ENCODE measurements at regions not wholly inside any gene's neighbourhood (a gene's known extent, or its start where the extent isn't known, plus 50 kb on each side); places are given as distances from the start of the nearest gene placed in this dataset.

GRCh38 chr4:30815685-30816084, 95.5 kb downstream of the PCDH7 start:
- no peaks in the 10 kb centered on the region for H3K9me3 Mint-ChIP-seq (ENCODE audit: unreplicated experiment)
- CTCF ChIA-PET: no interaction called here
- no peak for DNase-seq
- H3K36me3 Mint-ChIP-seq (ENCODE audit: insufficient read depth, unreplicated experiment): no peaks in the 10 kb centered on the region
- H3K4me1 Mint-ChIP-seq (ENCODE audit: low read depth, unreplicated experiment): no peaks in the 10 kb centered on the region
- Histone ChIP-seq H3K36me3 (ENCODE audit: control insufficient read depth, insufficient read depth, low read length) (no peaks in the 10 kb centered on the region), H3K27me3 (replicated peaks; ENCODE audit: control insufficient read depth, insufficient read depth, low read length) (no peaks in the 10 kb centered on the region), H3K4me1 (no peaks in the 10 kb centered on the region), H3K9me3 (no peaks in the 10 kb centered on the region), H3K4me3 (ENCODE audit: low read depth, low read length) (no peak overlapping the region)
- TF ChIP-seq, protein P1, sequence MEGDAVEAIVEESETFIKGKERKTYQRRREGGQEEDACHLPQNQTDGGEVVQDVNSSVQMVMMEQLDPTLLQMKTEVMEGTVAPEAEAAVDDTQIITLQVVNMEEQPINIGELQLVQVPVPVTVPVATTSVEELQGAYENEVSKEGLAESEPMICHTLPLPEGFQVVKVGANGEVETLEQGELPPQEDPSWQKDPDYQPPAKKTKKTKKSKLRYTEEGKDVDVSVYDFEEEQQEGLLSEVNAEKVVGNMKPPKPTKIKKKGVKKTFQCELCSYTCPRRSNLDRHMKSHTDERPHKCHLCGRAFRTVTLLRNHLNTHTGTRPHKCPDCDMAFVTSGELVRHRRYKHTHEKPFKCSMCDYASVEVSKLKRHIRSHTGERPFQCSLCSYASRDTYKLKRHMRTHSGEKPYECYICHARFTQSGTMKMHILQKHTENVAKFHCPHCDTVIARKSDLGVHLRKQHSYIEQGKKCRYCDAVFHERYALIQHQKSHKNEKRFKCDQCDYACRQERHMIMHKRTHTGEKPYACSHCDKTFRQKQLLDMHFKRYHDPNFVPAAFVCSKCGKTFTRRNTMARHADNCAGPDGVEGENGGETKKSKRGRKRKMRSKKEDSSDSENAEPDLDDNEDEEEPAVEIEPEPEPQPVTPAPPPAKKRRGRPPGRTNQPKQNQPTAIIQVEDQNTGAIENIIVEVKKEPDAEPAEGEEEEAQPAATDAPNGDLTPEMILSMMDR (IDR thresholded peaks at IDR 0.05; ENCODE audit: insufficient read depth in 1 of 2, low read depth in 1 of 2, low read length in 1 of 2, severe bottlenecking in 1 of 2, unreplicated experiment in 1 of 2): no peak
- POLR2A ChIA-PET: no interaction called here
- H3K4me3 Mint-ChIP-seq (ENCODE audit: unreplicated experiment): no peak overlapping the region
- H3K27me3 Mint-ChIP-seq (ENCODE audit: insufficient read depth, unreplicated experiment): no peaks in the 10 kb centered on the region
- BruUV-seq (replicated peaks): no TSS peak
- H3K27ac Mint-ChIP-seq (ENCODE audit: unreplicated experiment): no peak overlapping the region
- intact Hi-C loops (cut with micrococcal nuclease; ENCODE audit: unreplicated experiment): no loop called here

DNA sequence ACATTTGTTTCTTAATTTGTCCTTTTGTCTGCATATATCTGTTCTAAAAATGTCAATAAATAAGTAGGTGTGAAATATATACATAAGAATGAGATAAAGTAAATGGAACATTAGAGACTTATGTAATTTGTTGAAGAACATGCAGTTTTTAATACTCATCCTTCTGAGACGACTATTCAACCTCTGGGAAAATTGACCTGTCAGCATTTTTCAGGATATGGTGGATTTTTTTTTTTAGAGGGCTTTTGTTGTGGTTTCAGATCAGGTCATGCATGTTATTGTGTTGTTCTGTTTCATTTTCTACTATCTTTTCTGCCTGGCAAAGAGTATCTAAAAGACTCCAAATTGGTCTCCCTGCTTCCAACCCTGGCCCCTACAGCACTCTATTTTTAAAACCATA, 97.3 kb downstream of the PCDH7 start:
- Mint-ChIP-seq H3K27ac (ENCODE audit: unreplicated experiment) (no peak overlapping the region), H3K4me1 (ENCODE audit: low read depth, unreplicated experiment) (no peaks in the 10 kb centered on the region), H3K36me3 (ENCODE audit: insufficient read depth, unreplicated experiment) (no peaks in the 10 kb centered on the region), H3K27me3 (ENCODE audit: insufficient read depth, unreplicated experiment) (no peaks in the 10 kb centered on the region), H3K4me3 (ENCODE audit: unreplicated experiment) (no peak overlapping the region), H3K9me3 (ENCODE audit: unreplicated experiment) (no peaks in the 10 kb centered on the region)
- BruUV-seq (replicated peaks): no TSS peak
- no peaks in the 10 kb centered on the region for H3K4me1 ChIP-seq
- H3K36me3 ChIP-seq (ENCODE audit: control insufficient read depth, insufficient read depth, low read length): no peaks in the 10 kb centered on the region
- no peaks in the 10 kb centered on the region for H3K9me3 ChIP-seq
- no peaks in the 10 kb centered on the region for H3K27me3 ChIP-seq (replicated peaks; ENCODE audit: control insufficient read depth, insufficient read depth, low read length)
- DNase-seq: no peak
- intact Hi-C loops (cut with micrococcal nuclease; ENCODE audit: unreplicated experiment): no loop called here
- TF ChIP-seq, protein P1 (IDR thresholded peaks at IDR 0.05; ENCODE audit: insufficient read depth in 1 of 2, low read depth in 1 of 2, low read length in 1 of 2, severe bottlenecking in 1 of 2, unreplicated experiment in 1 of 2): no peak
- POLR2A ChIA-PET: no interaction called here
- CTCF ChIA-PET: no interaction called here
- no peak overlapping the region for H3K4me3 ChIP-seq (ENCODE audit: low read depth, low read length)

DNA sequence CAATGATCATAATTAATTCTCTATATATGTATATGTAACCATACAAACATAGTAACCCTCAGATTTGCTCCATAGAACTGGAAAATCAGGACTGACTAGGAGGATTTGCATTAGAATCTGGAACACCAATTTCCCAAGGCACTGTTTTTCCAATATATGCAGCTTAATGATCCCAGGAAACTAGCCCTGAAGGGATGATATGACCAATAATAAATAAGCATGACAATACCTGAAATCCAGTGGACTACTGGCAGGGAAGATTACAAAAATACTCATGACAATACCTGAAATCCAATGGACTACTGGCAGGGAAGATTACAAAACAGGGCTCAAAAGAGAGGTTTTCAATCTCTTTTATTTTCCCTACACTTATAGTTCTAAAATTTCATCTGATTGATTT, 98.4 kb downstream of the PCDH7 start:
- Mint-ChIP-seq H3K4me1 (ENCODE audit: low read depth, unreplicated experiment) (no peaks in the 10 kb centered on the region), H3K4me3 (ENCODE audit: unreplicated experiment) (no peak overlapping the region), H3K27me3 (ENCODE audit: insufficient read depth, unreplicated experiment) (no peaks in the 10 kb centered on the region), H3K9me3 (ENCODE audit: unreplicated experiment) (no peaks in the 10 kb centered on the region), H3K27ac (ENCODE audit: unreplicated experiment) (no peak overlapping the region), H3K36me3 (ENCODE audit: insufficient read depth, unreplicated experiment) (no peaks in the 10 kb centered on the region)
- intact Hi-C loops (cut with micrococcal nuclease; ENCODE audit: unreplicated experiment): no loop called here
- no TSS peak for BruUV-seq (replicated peaks)
- Histone ChIP-seq H3K4me1 (no peaks in the 10 kb centered on the region), H3K27me3 (replicated peaks; ENCODE audit: control insufficient read depth, insufficient read depth, low read length) (no peaks in the 10 kb centered on the region), H3K4me3 (ENCODE audit: low read depth, low read length) (no peak overlapping the region), H3K9me3 (no peaks in the 10 kb centered on the region), H3K36me3 (ENCODE audit: control insufficient read depth, insufficient read depth, low read length) (no peaks in the 10 kb centered on the region)
- DNase-seq: no peak
- CTCF ChIA-PET: no interaction called here
- TF ChIP-seq, protein P1 (IDR thresholded peaks at IDR 0.05; ENCODE audit: insufficient read depth in 1 of 2, low read depth in 1 of 2, low read length in 1 of 2, severe bottlenecking in 1 of 2, unreplicated experiment in 1 of 2): no peak
- POLR2A ChIA-PET: no interaction called here

Measured in Caco-2 (cell line).